ENCODE measurements at regions not wholly inside any gene's neighbourhood (a gene's known extent, or its start where the extent isn't known, plus 50 kb on each side); places are given as distances from the start of the nearest gene placed in this dataset.

DNA sequence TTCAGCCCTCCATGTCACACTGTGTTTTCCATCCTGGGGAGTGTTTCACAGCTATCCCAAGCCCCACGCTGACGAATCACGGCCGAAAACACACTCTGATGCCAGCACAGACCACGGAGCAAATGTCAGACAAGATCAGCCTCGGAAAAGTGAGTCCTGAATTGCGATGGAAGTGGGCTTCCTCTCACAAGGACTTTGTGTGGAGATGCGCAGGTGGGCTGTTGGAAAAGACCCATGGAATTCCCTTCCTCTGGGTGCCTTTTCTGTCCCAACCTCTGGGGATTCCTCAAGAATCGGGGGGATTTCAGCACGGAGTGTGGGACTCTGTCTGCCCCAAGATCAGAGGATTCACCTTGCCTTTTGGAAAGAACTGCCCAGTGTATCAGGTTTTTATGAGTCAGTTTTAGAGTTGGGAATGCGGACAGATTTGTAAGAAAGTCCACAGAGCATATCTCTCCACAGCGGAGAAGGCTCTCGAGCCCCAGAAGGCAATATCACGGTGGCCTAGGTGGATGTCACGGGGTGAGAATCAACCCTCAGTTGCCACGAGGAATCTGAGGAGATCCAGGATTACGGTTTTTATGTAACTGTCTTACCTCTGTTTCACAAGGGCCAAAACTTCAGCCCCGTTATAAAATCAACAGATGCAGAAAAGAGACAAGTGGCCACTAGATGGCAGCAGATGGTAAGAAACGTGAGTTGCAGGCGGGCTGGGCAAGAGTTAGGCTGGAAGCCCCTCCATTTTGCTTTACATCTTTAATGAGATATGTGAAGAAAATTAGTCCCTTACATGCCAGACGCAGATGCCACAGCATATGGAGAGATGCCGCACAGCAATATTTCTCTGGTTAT is 201.9 kb downstream of the DAD1 start:
- DNase-seq (ENCODE audit: low spot score) = peak; percentile 88
- H3K4me2 ChIP-seq (ENCODE audit: low read depth, low read length) = no peak overlapping the region
- no peak overlapping the region for H2AFZ ChIP-seq (ENCODE audit: low read length)
- no peaks in the 10 kb centered on the region for H3K4me1 ChIP-seq (ENCODE audit: insufficient read depth, low read length)
- no peaks in the 10 kb centered on the region for H3K9me3 ChIP-seq (ENCODE audit: low read length)
- no peaks in the 10 kb centered on the region for H4K20me1 ChIP-seq (ENCODE audit: insufficient read depth, low read length)
- peaks cover 0 to 10% of the 10 kb centered on the region in 2 experiments; a peak in 2 of 5 replicates for H3K27me3 ChIP-seq (ENCODE audit: control insufficient read depth in 1 of 2, insufficient read depth in 2 of 2, low read length in 2 of 2)
- H3K36me3 ChIP-seq (replicated peaks in 1 of 2; ENCODE audit: control insufficient read depth in 1 of 2, insufficient read depth in 2 of 2, low read length in 2 of 2) = no peaks in the 10 kb centered on the region
- no peak overlapping the region for H3K9ac ChIP-seq (ENCODE audit: insufficient read depth, low read depth, low read length)
- no peak overlapping the region for H3K27ac ChIP-seq (ENCODE audit: extremely low read length, insufficient read depth, low read length)
- CTCF ChIA-PET (ENCODE audit: low intra/inter-chr PET ratio, low total read pairs) = interaction anchor here (0.5 to 3.2 kb wide), 11 partner anchors 45 to 595 kb away, joined by 3 to 32 read pairs (median 5); no protein-coding TSS in a partner anchor
- no peak overlapping the region for H3K4me3 ChIP-seq (replicated peaks in 1 of 3; ENCODE audit: insufficient read depth in 1 of 3, low read depth in 2 of 3, low read length in 3 of 3)
- WGBS (ENCODE audit: low lambda C conversion rate) = 26% methylated on average over 22 of the region's 22 CpGs
- in situ Hi-C loops (cut with HindIII; ENCODE audit: extremely low pct_ligation_motif_present, low pct_unique_long_range_greater_than_20kb) = no loop called here
- intact Hi-C loops (cut with micrococcal nuclease; ENCODE audit: unreplicated experiment) = loop anchor here (1.0 to 10.0 kb wide), 5 partner anchors 47 to 465 kb away; no protein-coding TSS in a partner anchor
- peak; percentile 77 for ATAC-seq
- H3K79me2 ChIP-seq (ENCODE audit: insufficient read depth, low read length) = no peaks in the 10 kb centered on the region
- POLR2A ChIA-PET = no interaction called here
- no TSS peak for BruUV-seq (replicated peaks)
- FAIRE-seq = peak; percentile 95
- 0 out of 2 replicates have a peak, but pooled peaks have one; percentile 17 for TF ChIP-seq ZNF556 (CRISPR knock-in tag; IDR thresholded peaks at IDR 0.05; ENCODE audit: borderline replicate concordance)
- TF ChIP-seq SIN3B (IDR thresholded peaks at IDR 0.05; ENCODE audit: low read length) = peak; percentile 38; the same call in 1 of the 2 replicates
- no peak for TF ChIP-seq CBX2 (IDR thresholded peaks at IDR 0.05; ENCODE audit: low read depth, low read length)
- no peak for TF ChIP-seq CBX2 (CRISPR knock-in tag; IDR thresholded peaks at IDR 0.05; ENCODE audit: low read depth)
- TF ChIP-seq ZMYM4 (CRISPR knock-in tag; IDR thresholded peaks at IDR 0.05) = no peak
- TF ChIP-seq ZNF772 (CRISPR knock-in tag; IDR thresholded peaks at IDR 0.05) = 0 out of 2 replicates have a peak, but pooled peaks have one; percentile 10
- no peak for TF ChIP-seq ATF7 (IDR thresholded peaks at IDR 0.05)
- 0 out of 2 replicates have a peak, but pooled peaks have one; percentile 16 for TF ChIP-seq ATF7 (CRISPR knock-in tag; IDR thresholded peaks at IDR 0.05)
- TF ChIP-seq, protein P1, sequence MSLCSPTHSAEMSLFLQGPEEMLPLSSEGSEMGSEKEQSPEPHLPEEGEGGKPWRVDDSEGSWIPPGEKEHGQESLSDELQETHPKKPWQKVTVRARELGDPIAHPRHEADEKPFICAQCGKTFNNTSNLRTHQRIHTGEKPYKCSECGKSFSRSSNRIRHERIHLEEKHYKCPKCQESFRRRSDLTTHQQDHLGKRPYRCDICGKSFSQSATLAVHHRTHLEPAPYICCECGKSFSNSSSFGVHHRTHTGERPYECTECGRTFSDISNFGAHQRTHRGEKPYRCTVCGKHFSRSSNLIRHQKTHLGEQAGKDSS (CRISPR knock-in tag; IDR thresholded peaks at IDR 0.05; ENCODE audit: borderline replicate concordance, low read depth) = 0 out of 2 replicates have a peak, but pooled peaks have one; percentile 11
- TF ChIP-seq, protein P2, sequence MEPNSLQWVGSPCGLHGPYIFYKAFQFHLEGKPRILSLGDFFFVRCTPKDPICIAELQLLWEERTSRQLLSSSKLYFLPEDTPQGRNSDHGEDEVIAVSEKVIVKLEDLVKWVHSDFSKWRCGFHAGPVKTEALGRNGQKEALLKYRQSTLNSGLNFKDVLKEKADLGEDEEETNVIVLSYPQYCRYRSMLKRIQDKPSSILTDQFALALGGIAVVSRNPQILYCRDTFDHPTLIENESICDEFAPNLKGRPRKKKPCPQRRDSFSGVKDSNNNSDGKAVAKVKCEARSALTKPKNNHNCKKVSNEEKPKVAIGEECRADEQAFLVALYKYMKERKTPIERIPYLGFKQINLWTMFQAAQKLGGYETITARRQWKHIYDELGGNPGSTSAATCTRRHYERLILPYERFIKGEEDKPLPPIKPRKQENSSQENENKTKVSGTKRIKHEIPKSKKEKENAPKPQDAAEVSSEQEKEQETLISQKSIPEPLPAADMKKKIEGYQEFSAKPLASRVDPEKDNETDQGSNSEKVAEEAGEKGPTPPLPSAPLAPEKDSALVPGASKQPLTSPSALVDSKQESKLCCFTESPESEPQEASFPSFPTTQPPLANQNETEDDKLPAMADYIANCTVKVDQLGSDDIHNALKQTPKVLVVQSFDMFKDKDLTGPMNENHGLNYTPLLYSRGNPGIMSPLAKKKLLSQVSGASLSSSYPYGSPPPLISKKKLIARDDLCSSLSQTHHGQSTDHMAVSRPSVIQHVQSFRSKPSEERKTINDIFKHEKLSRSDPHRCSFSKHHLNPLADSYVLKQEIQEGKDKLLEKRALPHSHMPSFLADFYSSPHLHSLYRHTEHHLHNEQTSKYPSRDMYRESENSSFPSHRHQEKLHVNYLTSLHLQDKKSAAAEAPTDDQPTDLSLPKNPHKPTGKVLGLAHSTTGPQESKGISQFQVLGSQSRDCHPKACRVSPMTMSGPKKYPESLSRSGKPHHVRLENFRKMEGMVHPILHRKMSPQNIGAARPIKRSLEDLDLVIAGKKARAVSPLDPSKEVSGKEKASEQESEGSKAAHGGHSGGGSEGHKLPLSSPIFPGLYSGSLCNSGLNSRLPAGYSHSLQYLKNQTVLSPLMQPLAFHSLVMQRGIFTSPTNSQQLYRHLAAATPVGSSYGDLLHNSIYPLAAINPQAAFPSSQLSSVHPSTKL (CRISPR knock-in tag; IDR thresholded peaks at IDR 0.05) = 0 out of 2 replicates have a peak, but pooled peaks have one; percentile 19
- 0 out of 2 replicates have a peak, but pooled peaks have one; percentile 25 for TF ChIP-seq MYC (CRISPR knock-in tag; IDR thresholded peaks at IDR 0.05; ENCODE audit: borderline replicate concordance)
- TF ChIP-seq FOXC1 (CRISPR knock-in tag; IDR thresholded peaks at IDR 0.05; ENCODE audit: borderline replicate concordance) = peak; percentile 49; the same call in 1 of the 2 replicates
- peak; percentile 43; the same call in 1 of the 2 replicates for TF ChIP-seq SALL1 (CRISPR knock-in tag; IDR thresholded peaks at IDR 0.05)
- 0 out of 2 replicates have a peak, but pooled peaks have one; percentile 38 for TF ChIP-seq BRD4 (CRISPR knock-in tag; IDR thresholded peaks at IDR 0.05)
- peak; percentile 86 for TF ChIP-seq ZNF121 (CRISPR knock-in tag; IDR thresholded peaks at IDR 0.05)
- peak; percentile 13 for TF ChIP-seq TBL1XR1 (IDR thresholded peaks at IDR 0.05; ENCODE audit: borderline replicate concordance, low read length, partially characterized antibody)
- TF ChIP-seq NFE2L2 (IDR thresholded peaks at IDR 0.05; ENCODE audit: low read length) = 0 out of 2 replicates have a peak, but pooled peaks have one; percentile 34
- no peak for TF ChIP-seq ZNF337 (CRISPR knock-in tag; IDR thresholded peaks at IDR 0.05; ENCODE audit: borderline replicate concordance, low read depth)
- no peak for TF ChIP-seq ZNF850 (CRISPR knock-in tag; conservative IDR thresholded peaks at IDR 0.05)
- peak; percentile 52; the same call in 1 of the 2 replicates for TF ChIP-seq DNMT3B (CRISPR knock-in tag; conservative IDR thresholded peaks at IDR 0.05)
- peak; percentile 84 for TF ChIP-seq RAD21 (CRISPR knock-in tag; IDR thresholded peaks at IDR 0.05)

Measured in HepG2 (cell line).